GM21619 (cell line): ENCODE measurements at regions not wholly inside any gene's neighbourhood (a gene's known extent, or its start where the extent isn't known, plus 50 kb on each side); places are given as distances from the start of the nearest gene placed in this dataset.
"Not testable (repeated sequence)": the region's sequence is repeated elsewhere in the genome, so short reads cannot be mapped to it uniquely, and the experiment has no call there.

ENCODE experiments used
- ATAC-seq: cut with Tn5 transposase; IDR thresholded peaks from one replicate; pipeline ENCODE4 v1.9.1; 2021; ENCODE audit not compliant: unreplicated experiment

DNA sequence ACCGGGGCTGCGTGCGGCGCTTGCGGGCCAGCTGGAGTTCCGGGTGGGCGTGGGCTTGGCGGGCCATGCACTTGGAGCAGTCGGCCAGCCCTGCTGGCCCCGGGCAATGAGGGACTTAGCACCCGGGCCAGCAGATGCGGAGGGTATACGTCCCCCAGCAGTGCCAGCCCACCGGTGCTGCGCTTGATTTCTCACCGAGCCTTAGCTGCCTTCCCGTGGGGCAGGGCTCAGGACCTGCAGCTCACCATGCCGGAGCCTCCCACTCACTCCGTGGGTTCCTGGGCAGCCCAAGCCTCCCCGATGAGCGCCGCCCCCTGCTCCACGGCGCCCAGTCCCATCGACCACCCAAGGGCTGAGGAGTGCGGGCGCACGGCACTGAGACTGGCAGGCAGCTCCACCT lies 51.4 kb upstream of the INPP4B start:
- not testable (repeated sequence) for ATAC-seq

DNA sequence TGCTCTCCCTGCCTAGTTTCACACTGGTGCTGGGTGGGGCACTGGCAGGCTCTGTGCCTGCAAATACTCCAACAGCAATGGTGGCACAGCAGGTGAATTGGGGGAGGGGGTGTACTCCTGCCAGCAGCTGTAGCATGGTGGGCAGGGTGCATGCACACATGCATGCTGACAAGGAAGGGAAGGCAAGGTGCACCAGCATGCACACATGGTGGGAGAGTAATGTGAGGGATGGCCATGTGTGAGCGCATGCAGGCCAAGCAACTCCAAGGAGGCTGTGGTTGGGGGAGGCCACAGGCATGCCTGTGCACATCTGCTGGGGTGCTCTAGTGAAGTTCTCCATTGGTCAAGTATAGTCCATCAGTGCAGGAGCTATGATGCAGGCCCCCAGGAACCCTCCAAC lies 54.5 kb upstream of the INPP4B start:
- ATAC-seq: no peak

- ATAC-seq: no peak
Measured at GRCh38 chr4:142901166-142901662, 55.1 kb upstream of the INPP4B start.

DNA sequence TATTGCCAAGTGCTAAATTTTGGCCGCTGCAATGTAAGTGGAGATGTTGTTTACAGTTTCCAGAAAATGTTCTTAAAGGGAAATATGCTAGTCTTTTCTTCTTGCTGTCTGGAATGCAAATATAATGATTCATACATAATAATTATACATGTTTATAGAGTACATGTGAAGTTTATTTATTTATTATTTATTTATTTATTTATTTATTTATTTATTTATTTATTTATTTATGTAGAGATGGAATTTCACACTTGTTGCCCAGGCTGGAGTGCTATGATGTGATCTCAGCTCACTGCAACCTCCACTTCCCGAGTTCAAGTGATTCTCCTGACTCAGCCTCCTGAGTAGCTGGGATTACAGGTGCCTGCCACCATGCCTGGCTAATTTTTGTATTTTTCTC lies 57.5 kb upstream of the INPP4B start:
- not testable (repeated sequence) for ATAC-seq

DNA sequence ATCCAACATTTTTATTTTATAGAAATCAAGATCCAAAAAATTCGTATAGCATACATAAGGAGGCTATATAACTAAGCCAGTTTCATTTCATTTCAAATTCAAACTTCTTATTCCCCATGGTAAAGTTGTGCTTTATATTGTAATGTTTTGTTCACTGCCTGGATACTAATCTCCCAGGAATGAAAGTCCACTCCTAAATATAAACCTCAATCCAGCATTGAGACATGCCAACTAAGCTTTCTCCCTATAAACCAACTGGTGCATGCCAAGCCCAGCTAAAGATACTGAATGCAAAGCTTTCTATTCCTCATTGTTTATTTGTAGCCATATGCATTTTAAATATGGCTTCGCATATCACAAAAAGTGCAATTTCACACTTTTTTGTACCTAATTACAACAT lies 63.8 kb upstream of the INPP4B start:
- no peak for ATAC-seq

DNA sequence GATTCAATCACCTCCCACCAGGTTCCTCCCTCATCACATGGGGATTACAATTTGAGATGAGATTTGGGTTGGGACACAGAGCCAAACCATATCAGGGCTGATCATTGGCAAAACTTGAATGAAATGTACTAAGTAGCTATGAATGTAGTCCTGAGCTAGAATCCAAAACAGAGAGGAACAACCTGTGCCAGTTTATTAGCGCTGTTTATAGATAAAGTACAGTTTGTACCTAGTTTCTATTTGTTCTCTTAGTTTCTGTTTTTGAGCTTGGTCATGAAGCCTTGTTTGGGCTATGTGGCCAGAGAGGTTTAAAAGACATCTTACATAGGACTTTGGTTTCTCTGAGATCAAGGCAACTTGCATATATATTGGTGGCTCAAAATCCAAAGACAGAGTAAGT lies 66.9 kb upstream of the INPP4B start:
- no peak for ATAC-seq

DNA sequence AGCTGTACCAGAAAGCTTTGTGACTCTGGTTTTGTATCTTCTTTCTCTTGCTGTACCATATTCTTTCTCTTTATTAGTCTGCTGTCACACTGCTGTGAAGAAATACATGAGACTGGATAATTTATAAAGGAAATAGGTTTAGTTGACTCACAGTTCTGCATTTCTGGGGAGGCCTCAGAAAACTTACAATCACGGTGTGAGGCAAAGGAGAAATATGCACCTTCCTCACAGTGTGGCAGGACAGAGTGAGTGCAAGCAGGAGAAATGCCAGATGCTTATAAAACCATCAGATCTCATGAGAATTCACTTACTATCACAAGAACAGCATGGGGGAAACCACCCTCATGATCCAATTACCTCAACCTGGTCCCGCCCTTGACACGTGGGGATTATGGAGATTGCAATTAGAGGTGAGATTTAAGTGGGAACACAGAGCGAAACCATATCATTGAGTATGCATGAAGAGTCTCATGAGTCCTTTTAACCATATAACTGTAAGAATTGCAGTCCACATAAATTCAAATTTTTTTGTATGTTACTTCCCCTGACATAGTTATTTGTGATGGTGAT lies 67.4 kb upstream of the INPP4B start:
- ATAC-seq: no peak

- no peak for ATAC-seq
Measured at GRCh38 chr4:142917678-142918077, 71.6 kb upstream of the INPP4B start.

DNA sequence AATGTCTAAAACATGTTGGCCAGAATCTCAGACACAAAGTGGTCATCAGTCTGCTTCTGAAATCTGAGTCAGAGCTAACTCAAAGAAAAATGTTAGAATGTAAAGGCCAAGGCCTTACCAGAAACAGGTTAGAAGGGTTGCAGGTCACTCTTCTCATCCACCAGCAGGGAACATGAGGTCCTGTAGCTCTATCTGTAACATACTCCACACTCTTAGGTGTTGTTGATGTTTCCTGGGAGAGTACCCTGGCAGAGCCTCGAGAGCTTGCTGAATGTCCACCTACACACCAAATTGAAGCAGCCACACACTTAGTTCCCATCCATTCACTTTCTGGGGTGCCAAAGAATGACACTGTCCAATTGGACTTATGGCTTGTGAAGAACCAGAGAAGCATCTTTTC lies 76.6 kb upstream of the INPP4B start:
- ATAC-seq: no peak

DNA sequence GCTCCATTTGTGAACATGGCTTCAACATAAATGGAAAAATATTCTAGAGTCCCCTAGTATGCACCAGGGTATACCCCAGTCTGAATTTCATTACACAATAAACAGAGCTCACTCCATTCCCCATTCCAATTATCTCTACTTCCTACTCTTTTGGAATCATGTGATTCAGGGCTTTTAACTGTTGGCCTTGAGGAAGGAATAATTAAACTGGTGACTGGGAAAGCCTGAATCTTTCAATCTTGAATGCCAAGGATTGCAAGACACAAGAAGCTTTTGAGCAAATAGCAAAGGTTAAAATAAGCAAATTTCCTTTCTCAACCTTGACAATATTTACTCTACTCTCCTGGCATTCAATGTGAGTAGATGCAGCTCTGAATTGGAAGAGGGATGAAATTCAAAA lies 77.5 kb upstream of the INPP4B start:
- no peak for ATAC-seq

DNA sequence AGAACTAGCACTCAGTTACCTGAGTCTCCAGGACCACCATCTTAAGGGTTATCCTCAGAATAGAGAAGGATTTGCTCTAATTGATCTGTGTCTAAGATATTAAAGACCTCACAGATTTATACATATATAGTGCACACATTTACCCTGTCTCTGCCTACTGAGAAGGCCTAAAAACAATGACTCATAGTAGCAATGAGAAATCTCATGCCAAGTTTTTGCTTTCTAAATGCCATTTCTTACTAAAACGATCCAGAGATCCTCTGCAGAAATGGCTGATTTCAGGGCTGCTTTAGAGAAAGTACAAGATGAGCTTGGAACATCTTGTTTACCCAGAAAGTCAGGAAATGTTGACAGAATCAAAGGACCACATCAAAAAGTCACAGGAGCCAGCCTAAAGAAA lies 79.1 kb upstream of the INPP4B start:
- no peak for ATAC-seq

- no peak for ATAC-seq
Measured at GRCh38 chr4:142927721-142928120, 81.6 kb upstream of the INPP4B start.

DNA sequence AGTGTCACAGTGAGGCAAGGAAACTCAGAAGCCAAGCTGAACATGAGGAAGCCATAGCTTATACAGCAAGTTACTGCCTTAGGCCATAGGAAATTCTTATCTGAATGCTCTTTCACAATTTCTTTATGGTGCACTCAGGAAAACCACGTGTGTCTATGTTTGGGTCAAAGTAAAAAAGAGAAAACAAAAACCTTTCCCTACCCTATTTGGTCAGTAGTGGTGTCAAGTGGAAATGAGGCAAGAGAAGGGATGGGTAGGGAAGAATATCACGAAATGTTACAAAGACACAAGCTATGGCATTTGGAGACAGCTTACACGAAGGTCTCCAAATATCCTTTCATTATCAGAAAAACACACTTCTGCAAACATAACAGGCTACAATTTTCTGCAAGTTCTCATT lies 83.4 kb upstream of the INPP4B start:
- ATAC-seq: no peak

- ATAC-seq: no peak
Measured at GRCh38 chr4:142933207-142933606, 87.1 kb upstream of the INPP4B start.

DNA sequence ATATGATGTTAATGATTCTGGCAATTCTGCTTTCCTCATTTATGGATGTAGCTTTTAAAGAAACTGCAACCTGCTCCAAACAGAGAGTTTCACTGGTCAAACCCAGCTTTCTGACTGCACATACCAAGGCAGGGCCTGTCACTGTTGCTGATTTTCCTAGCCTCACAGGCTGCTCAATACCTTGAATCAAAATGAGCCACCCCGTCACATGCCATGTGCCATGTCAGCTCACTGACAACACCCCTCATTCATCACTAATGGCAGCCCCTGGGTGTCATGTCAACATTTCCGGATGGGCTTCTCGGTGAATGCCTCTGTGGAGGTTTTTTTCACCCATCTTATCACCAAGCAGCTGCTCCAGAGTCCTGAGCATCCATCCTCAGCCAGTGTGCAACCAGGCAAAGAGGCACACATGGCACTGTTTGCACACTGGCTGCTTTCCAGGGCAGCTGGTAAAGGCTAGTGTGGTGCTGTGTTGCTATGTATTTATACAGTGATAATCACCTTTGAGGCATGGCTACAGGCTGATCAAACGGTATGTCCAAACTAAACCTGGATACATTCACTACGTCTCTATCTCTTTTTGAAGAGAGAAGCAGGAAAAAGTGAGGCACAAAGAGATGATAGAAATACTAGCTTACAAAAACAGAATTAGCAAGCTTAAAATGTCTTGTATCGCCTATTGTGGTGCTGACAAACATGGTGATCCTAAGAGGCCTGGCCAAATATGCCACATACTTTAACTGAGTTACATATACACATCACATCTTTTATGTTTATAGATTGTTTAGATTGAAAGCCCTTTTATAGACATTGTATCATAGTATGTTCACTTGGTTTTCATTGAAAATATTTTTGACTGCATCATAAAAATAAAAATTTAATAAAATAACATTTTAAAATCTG lies 94.6 kb upstream of the INPP4B start:
- ATAC-seq: no peak

DNA sequence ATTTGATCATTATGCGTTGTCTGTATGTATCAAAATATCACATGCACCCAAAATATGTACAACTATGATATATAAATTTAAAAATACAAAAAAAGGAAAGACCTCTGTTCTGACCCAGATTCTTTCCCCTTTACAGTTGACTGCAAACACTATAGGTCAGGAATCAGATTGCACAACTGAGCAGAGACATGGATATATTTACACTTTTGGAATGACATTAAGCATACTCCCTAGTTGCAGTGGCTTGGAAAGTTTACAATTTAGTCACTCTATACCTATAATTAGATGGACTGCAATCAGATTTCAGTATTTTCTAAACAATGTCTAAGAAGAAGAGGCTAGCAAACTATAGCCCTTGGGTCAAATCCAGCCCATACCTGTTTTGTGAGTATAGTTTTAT lies 98.5 kb upstream of the INPP4B start:
- ATAC-seq: no peak

DNA sequence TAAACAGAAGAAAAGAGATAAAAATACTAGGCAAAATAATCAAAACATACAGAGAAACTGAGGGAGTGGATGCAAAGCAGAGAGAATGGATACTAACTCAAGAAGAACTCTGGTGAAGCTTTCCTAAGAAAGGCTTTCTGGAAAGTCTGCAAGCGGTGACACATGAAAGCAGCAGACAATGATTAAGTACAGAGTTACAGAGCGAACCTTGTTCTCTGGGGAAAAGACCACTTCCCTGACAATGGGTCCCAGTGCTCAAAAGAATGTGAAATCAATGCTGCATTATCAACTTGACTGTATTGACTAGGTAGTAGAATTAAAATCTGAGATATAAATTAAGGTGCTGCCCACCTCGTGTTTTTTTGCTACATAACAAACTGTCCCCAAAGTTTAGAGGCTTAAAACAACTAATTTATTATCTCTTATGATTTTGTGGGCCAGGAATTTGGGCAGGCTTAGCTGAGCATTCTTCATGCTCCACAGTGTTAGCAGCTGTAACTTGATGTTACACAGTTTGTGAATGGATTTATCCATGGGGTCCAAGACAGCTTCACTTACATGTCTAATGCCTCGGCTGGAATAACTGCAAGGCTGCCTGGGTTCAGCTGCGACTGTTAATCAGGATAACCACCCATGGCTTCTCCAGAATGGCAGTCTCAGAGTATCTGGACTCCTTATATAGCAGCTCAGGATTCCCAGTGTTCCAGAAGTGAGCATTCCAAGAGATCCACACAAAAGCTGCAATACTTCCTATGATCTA lies 106.9 kb upstream of the INPP4B start:
- no peak for ATAC-seq

- no peak for ATAC-seq
Measured at GRCh38 chr4:142954415-142954814, 108.3 kb upstream of the INPP4B start.

DNA sequence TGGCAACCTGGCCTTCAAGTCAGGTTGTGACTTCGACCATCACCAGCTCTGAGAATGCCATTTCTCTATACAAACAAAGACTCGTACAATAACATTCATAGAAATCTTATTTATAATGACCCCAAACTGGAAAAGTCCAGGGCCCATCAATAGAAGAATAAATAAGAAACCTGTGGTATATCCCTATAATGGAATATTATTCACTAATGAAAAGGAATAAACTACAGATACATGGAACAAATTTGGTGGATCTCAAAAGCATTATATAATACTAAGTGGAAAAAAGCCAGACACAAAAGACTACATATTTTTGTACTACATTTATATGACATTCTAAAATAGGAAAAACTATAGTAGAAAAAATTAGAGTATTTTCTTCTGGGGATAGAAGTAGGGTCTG lies 109.4 kb upstream of the INPP4B start:
- ATAC-seq: no peak

GRCh38 chr4:142959173-142959572 lies 113.1 kb upstream of the INPP4B start:
- no peak for ATAC-seq

- no peak for ATAC-seq
Measured at GRCh38 chr4:142960126-142960525, 114.0 kb upstream of the INPP4B start.
